GM23338 (cell line): ENCODE measurements at regions not wholly inside any gene's neighbourhood (a gene's known extent, or its start where the extent isn't known, plus 50 kb on each side); places are given as distances from the start of the nearest gene placed in this dataset.

ENCODE experiments used
- ATAC-seq: fragments of 200-7000 bp; cut with Tn5 transposase; 3 replicates; pipeline ENCODE4 v1.9.1; 2020
- DNase-seq: peaks from one replicate; pipeline ENCODE4 v3.0.0-alpha.2; 2015; ENCODE audit warnings: low spot score
- H2AFZ ChIP-seq: fragments of 200-600 bp; sonication (generic); 2 replicates; pipeline ENCODE4 v1.8.0; 2016; ENCODE audit warnings: antibody characterized with exemption, mild to moderate bottlenecking, moderate library complexity
- H3F3A ChIP-seq: fragments of 200-600 bp; sonication (generic); replicated peaks from 2 replicates; pipeline ENCODE4 v1.8.0; 2017; ENCODE audit warnings: antibody characterized with exemption, mixed run types, low read depth
- H3K27ac ChIP-seq: fragments of 200-600 bp; sonication (generic); 2 replicates; pipeline ENCODE4 v1.6.1; 2016; ENCODE audit warnings: low read depth
- H3K27me3 ChIP-seq: fragments of 200-600 bp; sonication (generic); 2 replicates; pipeline ENCODE4 v1.8.0; 2016; ENCODE audit warnings: mild to moderate bottlenecking, mixed run types, moderate library complexity; ENCODE audit not compliant: insufficient read depth
- H3K36me3 ChIP-seq: fragments of 200-600 bp; sonication (generic); 2 replicates; pipeline ENCODE4 v1.8.0; 2016; ENCODE audit warnings: mild to moderate bottlenecking; ENCODE audit not compliant: insufficient read depth
- H3K4me1 ChIP-seq: fragments of 200-600 bp; sonication (generic); 2 replicates; pipeline ENCODE4 v1.8.0; 2016; ENCODE audit warnings: mild to moderate bottlenecking, moderate library complexity; ENCODE audit not compliant: insufficient read depth
- H3K4me2 ChIP-seq: fragments of 200-600 bp; sonication (generic); 2 replicates; pipeline ENCODE4 v1.7.1; 2017; ENCODE audit warnings: mixed run types
- H3K4me3 ChIP-seq: fragments of 200-600 bp; sonication (generic); 2 replicates; pipeline ENCODE4 v1.6.1; 2016; ENCODE audit warnings: mixed run types
- H3K79me2 ChIP-seq: fragments of 200-600 bp; sonication (generic); replicated peaks from 2 replicates; pipeline ENCODE4 v1.8.0; 2017; ENCODE audit warnings: mild to moderate bottlenecking; ENCODE audit not compliant: insufficient read depth
- H3K9me2 ChIP-seq: fragments of 200-600 bp; sonication (generic); 2 replicates; pipeline ENCODE4 v1.8.0; 2017; ENCODE audit not compliant: insufficient read depth
- H4K20me1 ChIP-seq: fragments of 200-600 bp; sonication (generic); replicated peaks from 2 replicates; pipeline ENCODE4 v1.8.0; 2017; ENCODE audit warnings: mild to moderate bottlenecking; ENCODE audit not compliant: insufficient read depth
- H3K27ac Mint-ChIP-seq: 2 replicates; pipeline ENCODE4 v1.8.0; 2020; ENCODE audit warnings: inconsistent platforms, mild to moderate bottlenecking, moderate library complexity, mixed read lengths
- H3K27me3 Mint-ChIP-seq: 3 replicates; pipeline ENCODE4 v1.8.0; 2022; ENCODE audit warnings: low read depth, mild to moderate bottlenecking, moderate library complexity, mixed read lengths, inconsistent platforms; ENCODE audit not compliant: insufficient read depth, poor library complexity
- H3K36me3 Mint-ChIP-seq: 3 replicates; pipeline ENCODE4 v1.8.0; 2021; ENCODE audit warnings: low read depth, mild to moderate bottlenecking, inconsistent platforms, moderate library complexity, mixed read lengths
- H3K4me1 Mint-ChIP-seq: 3 replicates; pipeline ENCODE4 v1.8.0; 2020; ENCODE audit warnings: mild to moderate bottlenecking, inconsistent platforms, mixed read lengths
- H3K4me3 Mint-ChIP-seq: 3 replicates; pipeline ENCODE4 v1.8.0; 2021; ENCODE audit warnings: moderate library complexity, mild to moderate bottlenecking, inconsistent platforms, mixed read lengths
- H3K9me3 Mint-ChIP-seq: 3 replicates; pipeline ENCODE4 v1.8.0; 2020; ENCODE audit warnings: moderate library complexity, mild to moderate bottlenecking, inconsistent platforms, mixed read lengths
- CREB1 ChIP-seq: fragments of 250-450 bp; sonication (Bioruptor Pico); IDR thresholded peaks from 2 replicates; pipeline ENCODE4 v1.5.0; 2020; ENCODE audit warnings: low read depth, mild to moderate bottlenecking, moderate library complexity
- EZH2 ChIP-seq: fragments of 200-600 bp; sonication (generic); IDR thresholded peaks from one replicate; pipeline ENCODE4 v1.8.0; 2017; ENCODE audit warnings: antibody characterized with exemption, mild to moderate bottlenecking, low read depth; ENCODE audit not compliant: unreplicated experiment
- EZH2phosphoT487 ChIP-seq: fragments of 200-600 bp; sonication (generic); IDR thresholded peaks from one replicate; pipeline ENCODE4 v1.8.1; 2018; ENCODE audit warnings: antibody characterized with exemption; ENCODE audit not compliant: unreplicated experiment
- JUNB ChIP-seq: IDR thresholded peaks from one replicate; pipeline ENCODE4 v1.6.1; 2016; ENCODE audit warnings: antibody characterized with exemption; ENCODE audit not compliant: unreplicated experiment
- POLR2AphosphoS5 ChIP-seq: IDR thresholded peaks from 2 replicates; pipeline ENCODE4 v1.6.1; 2016; ENCODE audit warnings: antibody characterized with exemption, low read depth
- STAT1 ChIP-seq: IDR thresholded peaks from one replicate; pipeline ENCODE4 v1.6.1; 2016; ENCODE audit warnings: antibody characterized with exemption; ENCODE audit not compliant: unreplicated experiment
- ZNF114 ChIP-seq: fragments of 250-450 bp; sonication (Bioruptor Pico); IDR thresholded peaks from 2 replicates; pipeline ENCODE4 v1.5.0; 2020; ENCODE audit warnings: mild to moderate bottlenecking, moderate library complexity
- ZNF331 ChIP-seq: fragments of 250-450 bp; sonication (Bioruptor Pico); IDR thresholded peaks from 2 replicates; pipeline ENCODE4 v1.5.0; 2020; ENCODE audit warnings: low read depth, mild to moderate bottlenecking, moderate library complexity
- TF ChIP-seq, protein P1 (sequence below): fragments of 250-450 bp; sonication (Bioruptor Pico); IDR thresholded peaks from 2 replicates; pipeline ENCODE4 v1.5.0; 2020; ENCODE audit warnings: mild to moderate bottlenecking, moderate library complexity
- TF ChIP-seq, protein P2 (sequence below): IDR thresholded peaks from one replicate; pipeline ENCODE4 v1.6.1; 2018; ENCODE audit warnings: antibody characterized with exemption; ENCODE audit not compliant: unreplicated experiment

DNA sequence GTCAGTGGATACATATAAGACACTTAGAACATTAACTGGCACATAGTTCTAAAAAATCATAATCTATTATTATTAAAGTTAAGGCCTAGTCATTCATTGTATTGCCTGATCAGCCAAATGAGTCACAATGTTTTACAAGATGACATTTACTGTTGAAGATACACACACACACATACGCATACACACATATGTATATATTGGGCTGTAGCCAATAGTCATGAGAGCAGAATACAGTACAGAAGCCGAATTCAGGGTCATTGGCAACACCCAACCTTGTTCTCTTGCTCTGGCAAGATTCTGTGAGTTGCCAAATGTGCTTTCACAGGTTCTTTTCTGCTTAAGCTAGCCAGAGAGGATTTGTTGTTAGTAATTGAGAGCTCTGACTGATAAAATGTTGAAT is 922.8 kb upstream of the MAP3K7 start (continued):
- TF ChIP-seq, protein P1, sequence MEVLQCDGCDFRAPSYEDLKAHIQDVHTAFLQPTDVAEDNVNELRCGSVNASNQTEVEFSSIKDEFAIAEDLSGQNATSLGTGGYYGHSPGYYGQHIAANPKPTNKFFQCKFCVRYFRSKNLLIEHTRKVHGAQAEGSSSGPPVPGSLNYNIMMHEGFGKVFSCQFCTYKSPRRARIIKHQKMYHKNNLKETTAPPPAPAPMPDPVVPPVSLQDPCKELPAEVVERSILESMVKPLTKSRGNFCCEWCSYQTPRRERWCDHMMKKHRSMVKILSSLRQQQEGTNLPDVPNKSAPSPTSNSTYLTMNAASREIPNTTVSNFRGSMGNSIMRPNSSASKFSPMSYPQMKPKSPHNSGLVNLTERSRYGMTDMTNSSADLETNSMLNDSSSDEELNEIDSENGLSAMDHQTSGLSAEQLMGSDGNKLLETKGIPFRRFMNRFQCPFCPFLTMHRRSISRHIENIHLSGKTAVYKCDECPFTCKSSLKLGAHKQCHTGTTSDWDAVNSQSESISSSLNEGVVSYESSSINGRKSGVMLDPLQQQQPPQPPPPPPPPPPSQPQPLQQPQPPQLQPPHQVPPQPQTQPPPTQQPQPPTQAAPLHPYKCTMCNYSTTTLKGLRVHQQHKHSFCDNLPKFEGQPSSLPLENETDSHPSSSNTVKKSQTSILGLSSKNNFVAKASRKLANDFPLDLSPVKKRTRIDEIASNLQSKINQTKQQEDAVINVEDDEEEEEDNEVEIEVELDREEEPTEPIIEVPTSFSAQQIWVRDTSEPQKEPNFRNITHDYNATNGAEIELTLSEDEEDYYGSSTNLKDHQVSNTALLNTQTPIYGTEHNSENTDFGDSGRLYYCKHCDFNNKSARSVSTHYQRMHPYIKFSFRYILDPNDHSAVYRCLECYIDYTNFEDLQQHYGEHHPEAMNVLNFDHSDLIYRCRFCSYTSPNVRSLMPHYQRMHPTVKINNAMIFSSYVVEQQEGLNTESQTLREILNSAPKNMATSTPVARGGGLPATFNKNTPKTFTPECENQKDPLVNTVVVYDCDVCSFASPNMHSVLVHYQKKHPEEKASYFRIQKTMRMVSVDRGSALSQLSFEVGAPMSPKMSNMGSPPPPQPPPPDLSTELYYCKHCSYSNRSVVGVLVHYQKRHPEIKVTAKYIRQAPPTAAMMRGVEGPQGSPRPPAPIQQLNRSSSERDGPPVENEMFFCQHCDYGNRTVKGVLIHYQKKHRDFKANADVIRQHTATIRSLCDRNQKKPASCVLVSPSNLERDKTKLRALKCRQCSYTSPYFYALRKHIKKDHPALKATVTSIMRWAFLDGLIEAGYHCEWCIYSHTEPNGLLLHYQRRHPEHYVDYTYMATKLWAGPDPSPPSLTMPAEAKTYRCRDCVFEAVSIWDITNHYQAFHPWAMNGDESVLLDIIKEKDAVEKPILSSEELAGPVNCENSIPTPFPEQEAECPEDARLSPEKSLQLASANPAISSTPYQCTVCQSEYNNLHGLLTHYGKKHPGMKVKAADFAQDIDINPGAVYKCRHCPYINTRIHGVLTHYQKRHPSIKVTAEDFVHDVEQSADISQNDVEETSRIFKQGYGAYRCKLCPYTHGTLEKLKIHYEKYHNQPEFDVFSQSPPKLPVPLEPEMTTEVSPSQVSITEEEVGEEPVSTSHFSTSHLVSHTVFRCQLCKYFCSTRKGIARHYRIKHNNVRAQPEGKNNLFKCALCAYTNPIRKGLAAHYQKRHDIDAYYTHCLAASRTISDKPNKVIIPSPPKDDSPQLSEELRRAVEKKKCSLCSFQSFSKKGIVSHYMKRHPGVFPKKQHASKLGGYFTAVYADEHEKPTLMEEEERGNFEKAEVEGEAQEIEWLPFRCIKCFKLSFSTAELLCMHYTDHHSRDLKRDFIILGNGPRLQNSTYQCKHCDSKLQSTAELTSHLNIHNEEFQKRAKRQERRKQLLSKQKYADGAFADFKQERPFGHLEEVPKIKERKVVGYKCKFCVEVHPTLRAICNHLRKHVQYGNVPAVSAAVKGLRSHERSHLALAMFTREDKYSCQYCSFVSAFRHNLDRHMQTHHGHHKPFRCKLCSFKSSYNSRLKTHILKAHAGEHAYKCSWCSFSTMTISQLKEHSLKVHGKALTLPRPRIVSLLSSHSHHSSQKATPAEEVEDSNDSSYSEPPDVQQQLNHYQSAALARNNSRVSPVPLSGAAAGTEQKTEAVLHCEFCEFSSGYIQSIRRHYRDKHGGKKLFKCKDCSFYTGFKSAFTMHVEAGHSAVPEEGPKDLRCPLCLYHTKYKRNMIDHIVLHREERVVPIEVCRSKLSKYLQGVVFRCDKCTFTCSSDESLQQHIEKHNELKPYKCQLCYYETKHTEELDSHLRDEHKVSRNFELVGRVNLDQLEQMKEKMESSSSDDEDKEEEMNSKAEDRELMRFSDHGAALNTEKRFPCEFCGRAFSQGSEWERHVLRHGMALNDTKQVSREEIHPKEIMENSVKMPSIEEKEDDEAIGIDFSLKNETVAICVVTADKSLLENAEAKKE (CRISPR knock-in tag): no peak
- TF ChIP-seq STAT1: no peak
- no peak for TF ChIP-seq POLR2AphosphoS5
- TF ChIP-seq ZNF331 (CRISPR knock-in tag): no peak

DNA sequence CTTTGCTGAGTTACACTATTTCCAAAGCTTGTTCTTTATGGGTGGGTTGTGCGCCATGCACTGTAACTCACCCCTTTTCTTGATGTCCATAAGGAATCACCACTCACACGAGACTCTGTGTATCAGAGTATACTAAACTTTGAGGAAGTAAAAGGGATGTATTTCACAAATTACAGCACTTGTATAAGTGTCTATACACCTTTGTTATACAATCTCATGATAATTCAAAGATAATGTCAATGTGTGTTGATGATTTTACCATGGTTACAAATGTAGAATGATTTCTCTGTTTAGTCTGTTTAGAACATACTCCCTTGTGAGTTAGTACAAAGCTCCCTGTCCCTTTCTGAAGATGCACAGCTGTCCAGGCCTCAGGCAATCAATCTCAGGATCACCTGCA is 922.2 kb upstream of the MAP3K7 start:
- no peaks in the 10 kb centered on the region for H3K9me2 ChIP-seq
- no peaks in the 10 kb centered on the region for H3K27me3 ChIP-seq
- no peak overlapping the region for H3K4me2 ChIP-seq
- peaks cover 5% of the 10 kb centered on the region; the same call in 1 of the 3 replicates for H3K9me3 Mint-ChIP-seq
- no peaks in the 10 kb centered on the region; the same call in 2 of the 3 replicates for H3K36me3 Mint-ChIP-seq
- no peak for DNase-seq
- H3K4me1 ChIP-seq: no peaks in the 10 kb centered on the region
- H3K36me3 ChIP-seq: no peaks in the 10 kb centered on the region
- H4K20me1 ChIP-seq: no peaks in the 10 kb centered on the region
- H2AFZ ChIP-seq: no peak overlapping the region
- no peaks in the 10 kb centered on the region; the same call in 2 of the 3 replicates for H3K4me1 Mint-ChIP-seq
- H3K4me3 Mint-ChIP-seq: no peak overlapping the region
- no peak overlapping the region for H3K4me3 ChIP-seq
- no peak overlapping the region for H3K27ac Mint-ChIP-seq
- no peaks in the 10 kb centered on the region for H3F3A ChIP-seq
- no peaks in the 10 kb centered on the region for H3K27me3 Mint-ChIP-seq
- H3K27ac ChIP-seq: no peak overlapping the region
- no peak for ATAC-seq
- no peaks in the 10 kb centered on the region for H3K79me2 ChIP-seq
- TF ChIP-seq JUNB: no peak
- no peak for TF ChIP-seq CREB1 (CRISPR knock-in tag)
- no peak for TF ChIP-seq ZNF331 (CRISPR knock-in tag)
- TF ChIP-seq STAT1: no peak
- no peak for TF ChIP-seq POLR2AphosphoS5
- no peak for TF ChIP-seq EZH2
- no peak for TF ChIP-seq ZNF114
- no peak for TF ChIP-seq EZH2phosphoT487
- TF ChIP-seq, protein P2, sequence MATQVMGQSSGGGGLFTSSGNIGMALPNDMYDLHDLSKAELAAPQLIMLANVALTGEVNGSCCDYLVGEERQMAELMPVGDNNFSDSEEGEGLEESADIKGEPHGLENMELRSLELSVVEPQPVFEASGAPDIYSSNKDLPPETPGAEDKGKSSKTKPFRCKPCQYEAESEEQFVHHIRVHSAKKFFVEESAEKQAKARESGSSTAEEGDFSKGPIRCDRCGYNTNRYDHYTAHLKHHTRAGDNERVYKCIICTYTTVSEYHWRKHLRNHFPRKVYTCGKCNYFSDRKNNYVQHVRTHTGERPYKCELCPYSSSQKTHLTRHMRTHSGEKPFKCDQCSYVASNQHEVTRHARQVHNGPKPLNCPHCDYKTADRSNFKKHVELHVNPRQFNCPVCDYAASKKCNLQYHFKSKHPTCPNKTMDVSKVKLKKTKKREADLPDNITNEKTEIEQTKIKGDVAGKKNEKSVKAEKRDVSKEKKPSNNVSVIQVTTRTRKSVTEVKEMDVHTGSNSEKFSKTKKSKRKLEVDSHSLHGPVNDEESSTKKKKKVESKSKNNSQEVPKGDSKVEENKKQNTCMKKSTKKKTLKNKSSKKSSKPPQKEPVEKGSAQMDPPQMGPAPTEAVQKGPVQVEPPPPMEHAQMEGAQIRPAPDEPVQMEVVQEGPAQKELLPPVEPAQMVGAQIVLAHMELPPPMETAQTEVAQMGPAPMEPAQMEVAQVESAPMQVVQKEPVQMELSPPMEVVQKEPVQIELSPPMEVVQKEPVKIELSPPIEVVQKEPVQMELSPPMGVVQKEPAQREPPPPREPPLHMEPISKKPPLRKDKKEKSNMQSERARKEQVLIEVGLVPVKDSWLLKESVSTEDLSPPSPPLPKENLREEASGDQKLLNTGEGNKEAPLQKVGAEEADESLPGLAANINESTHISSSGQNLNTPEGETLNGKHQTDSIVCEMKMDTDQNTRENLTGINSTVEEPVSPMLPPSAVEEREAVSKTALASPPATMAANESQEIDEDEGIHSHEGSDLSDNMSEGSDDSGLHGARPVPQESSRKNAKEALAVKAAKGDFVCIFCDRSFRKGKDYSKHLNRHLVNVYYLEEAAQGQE: no peak
